Cardiac fibroblast (primary cell): ENCODE measurements at regions not wholly inside any gene's neighbourhood (a gene's known extent, or its start where the extent isn't known, plus 50 kb on each side); places are given as distances from the start of the nearest gene placed in this dataset.

Experiments
- DNase-seq, 2 donors: peaks; one replicate each; pipeline versions ENCODE4 v3.0.0 to v3.0.0-alpha.2; 2010; ENCODE audit warnings: low read depth in 2 of 2
- H3K4me3 ChIP-seq, 2 donors: replicated peaks in 1 of 2; 1 replicate in 1 of 2; 2 replicates in 1 of 2; pipeline ENCODE4 v1.5.1; 2011; ENCODE audit warnings: low read depth in 2 of 2, low read length in 2 of 2, mild to moderate bottlenecking in 2 of 2, moderate library complexity in 1 of 2
- TF ChIP-seq, protein P1 (sequence below): IDR thresholded peaks from one replicate; pipeline ENCODE4 v1.5.1; 2011; ENCODE audit warnings: low read depth, mild to moderate bottlenecking, low read length, inconsistent platforms

DNA sequence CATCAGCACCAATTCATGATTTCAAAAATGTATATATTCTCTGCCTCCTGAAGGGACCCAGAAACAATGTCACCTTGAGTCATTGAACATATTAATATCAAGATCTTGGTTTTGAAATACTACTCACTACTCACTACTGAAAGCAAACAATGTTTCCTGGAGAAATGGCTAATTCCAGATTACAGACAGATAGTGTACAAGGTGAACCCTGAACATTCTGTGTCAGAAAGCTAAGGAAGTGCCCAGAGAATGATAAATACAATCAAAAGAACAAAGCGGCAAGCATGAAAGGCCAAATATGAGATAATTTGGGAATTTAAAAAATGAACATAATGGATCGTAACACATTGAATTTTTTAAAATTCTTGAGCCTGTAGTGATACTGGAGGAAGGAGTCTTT is 101.5 kb upstream of the TENT5A start:
- DNase-seq = no peak
- TF ChIP-seq, protein P1, sequence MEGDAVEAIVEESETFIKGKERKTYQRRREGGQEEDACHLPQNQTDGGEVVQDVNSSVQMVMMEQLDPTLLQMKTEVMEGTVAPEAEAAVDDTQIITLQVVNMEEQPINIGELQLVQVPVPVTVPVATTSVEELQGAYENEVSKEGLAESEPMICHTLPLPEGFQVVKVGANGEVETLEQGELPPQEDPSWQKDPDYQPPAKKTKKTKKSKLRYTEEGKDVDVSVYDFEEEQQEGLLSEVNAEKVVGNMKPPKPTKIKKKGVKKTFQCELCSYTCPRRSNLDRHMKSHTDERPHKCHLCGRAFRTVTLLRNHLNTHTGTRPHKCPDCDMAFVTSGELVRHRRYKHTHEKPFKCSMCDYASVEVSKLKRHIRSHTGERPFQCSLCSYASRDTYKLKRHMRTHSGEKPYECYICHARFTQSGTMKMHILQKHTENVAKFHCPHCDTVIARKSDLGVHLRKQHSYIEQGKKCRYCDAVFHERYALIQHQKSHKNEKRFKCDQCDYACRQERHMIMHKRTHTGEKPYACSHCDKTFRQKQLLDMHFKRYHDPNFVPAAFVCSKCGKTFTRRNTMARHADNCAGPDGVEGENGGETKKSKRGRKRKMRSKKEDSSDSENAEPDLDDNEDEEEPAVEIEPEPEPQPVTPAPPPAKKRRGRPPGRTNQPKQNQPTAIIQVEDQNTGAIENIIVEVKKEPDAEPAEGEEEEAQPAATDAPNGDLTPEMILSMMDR = no peak
- H3K4me3 ChIP-seq = no peak overlapping the region

DNA sequence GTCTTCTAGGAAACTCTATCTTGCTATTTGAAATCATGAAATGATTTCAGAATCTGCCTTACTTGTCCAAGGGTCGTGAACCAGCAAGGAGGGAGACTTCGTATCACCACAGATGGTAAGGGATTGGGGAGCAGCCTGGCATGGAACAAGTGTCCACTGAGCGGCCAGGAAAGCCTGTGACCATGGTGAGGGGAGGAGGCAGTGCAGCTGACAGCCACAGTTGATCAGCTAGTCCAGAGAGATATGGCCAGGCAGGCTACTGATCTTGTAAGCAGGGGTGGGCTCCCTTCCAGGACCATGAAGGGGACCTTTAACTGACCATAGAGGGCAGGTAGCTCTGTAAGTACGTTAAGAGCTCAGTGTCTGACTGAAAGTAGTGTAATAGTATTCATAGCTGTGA is 96.8 kb upstream of the TENT5A start:
- no peak for DNase-seq
- TF ChIP-seq, protein P1 = no peak
- H3K4me3 ChIP-seq = no peak overlapping the region

DNA sequence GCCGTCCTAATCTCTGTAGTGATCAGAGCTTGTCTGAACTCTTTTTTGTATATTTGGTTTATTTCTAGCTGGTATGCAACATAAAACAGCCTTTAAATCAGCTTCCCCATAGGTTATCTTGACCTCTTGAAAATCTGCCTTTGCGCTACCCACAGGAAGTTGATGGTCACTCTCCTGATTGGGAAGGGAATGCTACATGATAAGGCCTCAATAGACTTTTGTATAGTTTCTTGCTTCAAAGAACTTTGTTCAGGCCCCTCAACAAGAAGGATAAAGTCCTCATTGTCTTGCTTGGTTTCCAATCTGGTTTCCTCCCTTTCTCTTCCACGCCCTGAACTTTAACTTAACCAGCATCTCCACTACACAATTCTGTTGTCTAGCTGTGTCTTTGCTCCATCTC is 95.4 kb upstream of the TENT5A start:
- peak in 1 of 2 donors; percentile 5 for DNase-seq
- no peak overlapping the region for H3K4me3 ChIP-seq
- TF ChIP-seq, protein P1 = no peak

DNA sequence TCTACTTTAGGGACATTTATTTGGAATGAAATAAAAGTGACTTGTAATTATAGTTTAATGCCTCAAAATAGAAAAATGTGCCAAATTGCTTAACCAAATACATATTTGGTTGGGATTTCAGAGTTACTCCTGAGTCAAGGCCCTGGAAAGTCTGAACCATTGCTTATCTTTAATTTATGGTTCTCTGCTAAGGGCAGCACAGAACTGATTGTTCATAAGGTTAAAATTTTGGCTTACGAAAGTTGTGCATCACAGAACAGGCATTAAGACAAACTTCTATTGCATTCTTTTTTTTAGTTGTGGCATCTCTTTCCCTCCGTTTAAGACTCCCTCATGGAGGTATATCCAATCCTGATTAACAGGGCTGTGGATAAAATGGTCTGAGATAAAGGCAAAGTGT is 92.2 kb upstream of the TENT5A start:
- DNase-seq = peak; percentile 33 to 37
- TF ChIP-seq, protein P1 = no peak
- H3K4me3 ChIP-seq = no peak overlapping the region

DNA sequence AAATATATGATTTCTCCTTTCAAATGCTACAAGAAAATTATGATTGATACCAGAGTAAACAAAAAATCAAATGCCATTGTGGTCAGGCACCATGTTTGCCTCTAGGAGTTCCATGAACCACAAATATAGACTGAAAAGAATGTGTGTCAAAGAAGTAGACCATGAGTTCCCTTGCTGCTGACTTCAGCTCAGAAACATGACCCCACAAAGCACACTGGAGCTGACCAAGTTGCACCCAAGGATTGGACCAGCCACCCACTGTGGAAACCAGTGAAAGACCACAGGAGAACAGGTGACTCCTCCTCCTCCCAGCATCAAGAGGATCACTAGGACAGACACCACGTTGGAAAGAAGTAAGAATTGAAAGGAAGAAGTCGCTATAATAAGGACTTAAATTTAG is 90.8 kb upstream of the TENT5A start:
- TF ChIP-seq, protein P1 = no peak
- no peak overlapping the region for H3K4me3 ChIP-seq
- DNase-seq = no peak

DNA sequence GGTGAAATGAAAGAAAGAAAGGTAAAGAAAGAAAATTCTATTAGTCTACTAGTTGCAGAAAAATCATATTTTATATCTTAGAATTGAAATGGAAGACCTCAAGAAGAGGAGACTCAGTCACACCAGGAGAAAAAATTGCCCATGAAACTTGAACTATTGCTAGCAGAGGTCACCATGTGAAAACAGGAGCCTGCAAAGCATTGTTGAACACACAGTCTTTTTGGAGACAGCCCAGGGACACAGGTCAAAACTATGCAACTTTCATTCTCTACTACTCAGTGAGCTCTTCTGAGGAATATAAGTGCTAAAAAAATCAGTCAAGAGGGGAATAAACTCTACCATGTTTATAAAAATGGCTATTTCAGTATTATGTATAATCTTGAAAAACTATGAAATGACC is 89.8 kb upstream of the TENT5A start:
- DNase-seq = peak in 1 of 2 donors; percentile 19
- no peak overlapping the region for H3K4me3 ChIP-seq
- TF ChIP-seq, protein P1 = no peak

DNA sequence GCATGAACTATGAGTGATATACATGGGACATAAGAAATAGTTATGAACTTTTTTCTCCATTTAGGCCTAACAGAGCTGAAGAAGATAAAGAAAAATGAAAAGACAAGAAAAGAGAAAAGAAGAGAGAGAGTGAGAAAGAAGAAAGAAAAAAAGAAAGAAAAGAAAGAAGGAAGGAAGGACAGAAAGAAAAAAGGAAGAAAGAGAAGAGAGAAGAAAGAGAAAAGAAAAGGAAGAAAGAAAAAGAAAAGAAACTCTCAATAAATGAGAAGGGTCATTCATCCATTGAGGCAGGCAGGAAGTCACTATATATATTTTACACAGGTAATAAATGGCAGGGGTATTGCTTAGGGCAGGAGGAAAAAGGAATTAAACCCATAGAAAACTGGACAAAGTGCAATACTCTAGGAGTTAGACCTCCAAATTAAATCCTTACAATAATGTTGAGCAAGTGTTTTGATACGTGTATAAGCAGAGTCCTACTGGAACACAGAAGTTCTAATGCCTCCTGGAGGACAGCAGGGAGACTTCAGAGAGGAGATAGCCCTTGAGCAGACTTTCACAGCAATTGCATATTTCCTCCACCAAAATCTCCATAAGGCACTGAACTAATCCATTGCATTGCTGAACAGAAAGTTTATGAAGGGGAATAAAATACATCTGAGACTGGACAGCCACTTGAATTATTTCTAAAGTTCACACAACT is 86.4 kb upstream of the TENT5A start:
- DNase-seq = no peak
- no peak overlapping the region for H3K4me3 ChIP-seq
- TF ChIP-seq, protein P1 = no peak
